H1 (cell line): ENCODE measurements at regions not wholly inside any gene's neighbourhood (a gene's known extent, or its start where the extent isn't known, plus 50 kb on each side); places are given as distances from the start of the nearest gene placed in this dataset.

Experiments used
- CTCF ChIA-PET: fragments of 300-600 bp; sonication (Branson Sonifier 250); formaldehyde crosslinking; loops from one replicate; lab custom pipeline; 2021; ENCODE audit not compliant: partially characterized antibody; lab: Charles Lee
- POLR2A ChIA-PET: fragments of 300-600 bp; sonication (Branson Sonifier 250); formaldehyde crosslinking; loops from one replicate; lab custom pipeline; 2021; ENCODE audit warnings: inconsistent platforms; ENCODE audit not compliant: partially characterized antibody; lab: Charles Lee
- DNase-seq, 2 experiments: peaks; one replicate each; pipeline versions ENCODE4 v3.0.0 to v3.0.0-alpha.2; 2010 to 2022; ENCODE audit warnings: low spot score in 2 of 2, low read depth in 1 of 2, mixed read lengths in 1 of 2
- FAIRE-seq: peaks from 2 replicates; lab custom pipeline; 2011; peaks lifted over from hg19 to GRCh38; lab: Jason Lieb, UNC
- H2AFZ ChIP-seq: 2 replicates; pipeline ENCODE4 v1.8.1; 2012; ENCODE audit warnings: low read length, inconsistent platforms
- H2AK5ac ChIP-seq: 2 replicates; pipeline ENCODE4 v1.6.1; 2013; ENCODE audit warnings: low read depth, low read length
- H2BK120ac ChIP-seq: replicated peaks from 2 replicates; pipeline ENCODE3; 2013; ENCODE audit warnings: low read depth, low read length, inconsistent platforms
- H2BK12ac ChIP-seq: 2 replicates; pipeline ENCODE4 v1.6.1; 2013; ENCODE audit warnings: low read depth, low read length
- H2BK15ac ChIP-seq: 2 replicates; pipeline ENCODE4 v1.6.1; 2013; ENCODE audit warnings: low read length
- H2BK20ac ChIP-seq: 2 replicates; pipeline ENCODE4 v1.6.1; 2013; ENCODE audit warnings: low read length
- H2BK5ac ChIP-seq: 2 replicates; pipeline ENCODE4 v1.6.1; 2013; ENCODE audit warnings: low read depth, low read length
- H3K14ac ChIP-seq: 2 replicates; pipeline ENCODE4 v1.6.1; 2013; ENCODE audit warnings: inconsistent platforms; ENCODE audit not compliant: insufficient read length
- H3K18ac ChIP-seq: 2 replicates; pipeline ENCODE4 v1.6.1; 2013; ENCODE audit warnings: low read length; ENCODE audit errors: extremely low read depth
- H3K23ac ChIP-seq: 2 replicates; pipeline ENCODE4 v1.6.1; 2013; ENCODE audit warnings: inconsistent platforms; ENCODE audit not compliant: insufficient read length
- H3K23me2 ChIP-seq: 2 replicates; pipeline ENCODE4 v1.6.1; 2013; ENCODE audit warnings: low read depth, low read length
- H3K27ac ChIP-seq: 2 replicates; pipeline ENCODE4 v1.6.1; 2011; ENCODE audit warnings: low read depth, low read length, inconsistent platforms
- H3K27me3 ChIP-seq, 4 experiments: replicated peaks in 1 of 4; 1 replicate in 1 of 4; 2 replicates in 3 of 4; pipeline versions ENCODE4 v1.6.1 to v1.8.1; 2011 to 2013; ENCODE audit warnings: low read length in 3 of 4, mild to moderate bottlenecking in 3 of 4, inconsistent platforms in 2 of 4, mixed read lengths in 2 of 4, moderate library complexity in 1 of 4; ENCODE audit not compliant: control insufficient read depth in 3 of 4, insufficient read depth in 3 of 4; ENCODE audit errors: extremely low read depth in 1 of 4
- H3K36me3 ChIP-seq, 4 experiments: 2 replicates each; pipeline versions ENCODE4 v1.6.1 to v1.8.1; 2011 to 2013; ENCODE audit warnings: mild to moderate bottlenecking in 4 of 4, low read length in 3 of 4, moderate library complexity in 2 of 4, control low read depth in 1 of 4, inconsistent platforms in 1 of 4; ENCODE audit not compliant: insufficient read depth in 4 of 4, control insufficient read depth in 2 of 4
- H3K4ac ChIP-seq: replicated peaks from 2 replicates; pipeline ENCODE3; 2013; ENCODE audit warnings: low read length, low read depth, mixed read lengths, inconsistent platforms; ENCODE audit not compliant: insufficient read length
- H3K4me1 ChIP-seq, 4 experiments: replicated peaks in 1 of 4; 1 replicate in 1 of 4; 2 replicates in 3 of 4; pipeline versions ENCODE4 v1.6.1 to v1.8.1; 2011 to 2013; ENCODE audit warnings: low read length in 3 of 4, inconsistent platforms in 2 of 4, mixed read lengths in 1 of 4; ENCODE audit not compliant: insufficient read depth in 4 of 4, control insufficient read depth in 3 of 4
- H3K4me2 ChIP-seq, 2 experiments: 2 replicates each; pipeline versions ENCODE4 v1.6.1 to v1.8.1; 2011 to 2013; ENCODE audit warnings: low read depth in 2 of 2, low read length in 2 of 2, control low read depth in 1 of 2, inconsistent platforms in 1 of 2, mild to moderate bottlenecking in 1 of 2; ENCODE audit not compliant: insufficient read depth in 1 of 2
- H3K4me3 ChIP-seq, 4 experiments: fragments of 200-600, 300-600 bp in 1 of 4; sonication (generic), shearing (Covaris generic), sonication (Bioruptor Twin) in 1 of 4; 2 replicates each; pipeline versions ENCODE4 v1.5.1 to v1.8.1; 2011 to 2016; ENCODE audit warnings: low read length in 4 of 4, low read depth in 3 of 4, control low read depth in 2 of 4, inconsistent platforms in 2 of 4, mild to moderate bottlenecking in 2 of 4, mixed read lengths in 1 of 4, moderate library complexity in 1 of 4; ENCODE audit not compliant: insufficient read depth in 2 of 4; ENCODE audit errors: extremely low read depth in 1 of 4
- H3K56ac ChIP-seq: replicated peaks from 2 replicates; pipeline ENCODE3; 2013; ENCODE audit warnings: low read depth, mild to moderate bottlenecking, mixed read lengths, low read length, inconsistent platforms; ENCODE audit not compliant: insufficient read length
- H3K79me1 ChIP-seq: 2 replicates; pipeline ENCODE4 v1.6.1; 2013; ENCODE audit warnings: low read depth, low read length, control low read depth
- H3K79me2 ChIP-seq, 2 experiments: 2 replicates each; pipeline versions ENCODE4 v1.6.1 to v1.8.1; 2012 to 2013; ENCODE audit warnings: low read length in 2 of 2, mild to moderate bottlenecking in 2 of 2, inconsistent platforms in 1 of 2; ENCODE audit not compliant: insufficient read depth in 2 of 2, control insufficient read depth in 1 of 2
- H3K9ac ChIP-seq, 4 experiments: replicated peaks in 1 of 4; 1 replicate in 1 of 4; 2 replicates in 3 of 4; pipeline versions ENCODE4 v1.6.1 to v1.8.1; 2011 to 2013; ENCODE audit warnings: low read depth in 3 of 4, low read length in 3 of 4, control low read depth in 2 of 4, mild to moderate bottlenecking in 2 of 4, moderate library complexity in 2 of 4, inconsistent platforms in 1 of 4; ENCODE audit errors: extremely low read depth in 1 of 4
- H3K9me3 ChIP-seq, 2 experiments: 2 replicates each; pipeline versions ENCODE4 v1.6.1 to v1.8.1; 2012 to 2013; ENCODE audit warnings: mild to moderate bottlenecking in 2 of 2, moderate library complexity in 2 of 2, control low read depth in 1 of 2, inconsistent platforms in 1 of 2, low read depth in 1 of 2, low read length in 1 of 2, mixed read lengths in 1 of 2; ENCODE audit not compliant: insufficient read depth in 2 of 2
- H4K20me1 ChIP-seq, 2 experiments: replicated peaks in 1 of 2; 2 replicates each; pipeline versions ENCODE3 to v1.8.1; 2011 to 2013; ENCODE audit warnings: inconsistent platforms in 2 of 2, low read length in 2 of 2, mild to moderate bottlenecking in 1 of 2; ENCODE audit not compliant: insufficient read depth in 2 of 2, control insufficient read depth in 1 of 2
- H4K5ac ChIP-seq: 2 replicates; pipeline ENCODE4 v1.6.1; 2013; ENCODE audit warnings: low read length, low read depth, mixed read lengths, inconsistent platforms; ENCODE audit not compliant: insufficient read length
- H4K8ac ChIP-seq: 2 replicates; pipeline ENCODE4 v1.8.0; 2013; ENCODE audit warnings: mild to moderate bottlenecking, moderate library complexity, low read length, inconsistent platforms; ENCODE audit not compliant: insufficient read depth; ENCODE audit errors: extremely low read depth
- H4K91ac ChIP-seq: replicated peaks from 2 replicates; pipeline ENCODE3; 2013; ENCODE audit warnings: low read length, mixed read lengths, inconsistent platforms; ENCODE audit not compliant: insufficient read length
- KDM5A ChIP-seq: fragments of 200-600 bp; IDR thresholded peaks from 2 replicates; pipeline ENCODE4 v1.7.1; 2012; ENCODE audit warnings: mild to moderate bottlenecking, low read length, inconsistent platforms, mixed read lengths
- PHF8 ChIP-seq: fragments of 200-600 bp; sonication (generic); conservative IDR thresholded peaks from 2 replicates; pipeline ENCODE4 v1.7.1; 2012; ENCODE audit warnings: low read depth, mild to moderate bottlenecking, inconsistent platforms, low read length, moderate library complexity
- SP4 ChIP-seq: IDR thresholded peaks from 2 replicates; pipeline ENCODE4 v1.6.1; 2012; ENCODE audit warnings: low read length, inconsistent platforms
- TF ChIP-seq, protein P1 (sequence below): IDR thresholded peaks from 2 replicates; pipeline ENCODE4 v1.6.1; 2012; ENCODE audit warnings: inconsistent platforms

DNA sequence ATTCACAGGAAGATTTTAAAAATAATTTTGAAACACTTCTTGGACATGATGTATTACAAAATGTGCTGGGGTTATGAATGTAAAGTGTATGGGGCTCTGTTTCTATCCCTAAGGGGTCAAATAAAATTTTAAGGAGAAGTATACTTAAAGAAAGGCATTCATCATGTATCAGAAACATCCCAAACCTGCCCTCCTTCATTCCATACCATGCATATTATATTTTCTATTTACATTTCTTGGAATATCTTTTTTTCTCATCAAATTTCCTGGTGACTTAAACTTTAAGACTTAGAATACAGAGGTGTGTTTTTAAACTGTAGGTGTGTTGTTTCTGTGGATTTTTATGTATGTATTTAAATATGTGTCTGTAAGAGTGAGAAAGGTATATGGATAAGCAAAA is 96.1 kb upstream of the ADAMTS19 start:
- no peaks in the 10 kb centered on the region for H3K23me2 ChIP-seq
- H3K79me1 ChIP-seq = no peaks in the 10 kb centered on the region
- H4K91ac ChIP-seq = no peak overlapping the region
- TF ChIP-seq PHF8 (no peak), KDM5A (no peak), SP4 (no peak)
- TF ChIP-seq, protein P1, sequence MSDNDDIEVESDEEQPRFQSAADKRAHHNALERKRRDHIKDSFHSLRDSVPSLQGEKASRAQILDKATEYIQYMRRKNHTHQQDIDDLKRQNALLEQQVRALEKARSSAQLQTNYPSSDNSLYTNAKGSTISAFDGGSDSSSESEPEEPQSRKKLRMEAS = no peak
- TF ChIP-seq, all 59 proteins: peak for 0
- H3K4ac ChIP-seq = no peak overlapping the region
- no peak overlapping the region for H2BK5ac ChIP-seq
- H3K23ac ChIP-seq = no peak overlapping the region
- no peaks in the 10 kb centered on the region for H3K36me3 ChIP-seq
- H2BK20ac ChIP-seq = no peak overlapping the region
- FAIRE-seq = no peak
- H3K27me3 ChIP-seq = no peaks in the 10 kb centered on the region
- H3K14ac ChIP-seq = no peak overlapping the region
- H2BK120ac ChIP-seq = no peak overlapping the region
- H3K9me3 ChIP-seq = no peaks in the 10 kb centered on the region; a peak in 1 of 4 replicates
- no peak overlapping the region for H3K9ac ChIP-seq
- H3K18ac ChIP-seq = no peak overlapping the region
- no peak overlapping the region for H4K5ac ChIP-seq
- ChIA-PET CTCF (interaction anchor here (0.9 to 2.3 kb wide), 3 partner anchors 14 to 96 kb away, joined by 3 to 9 read pairs (median 3); partner anchors contain the start of gene ADAMTS19), POLR2A (no interaction called here)
- H2BK12ac ChIP-seq = no peak overlapping the region
- no peaks in the 10 kb centered on the region for H4K20me1 ChIP-seq
- no peak overlapping the region for H3K4me3 ChIP-seq
- H2AFZ ChIP-seq = no peak overlapping the region
- H4K8ac ChIP-seq = no peak overlapping the region
- H3K27ac ChIP-seq = no peak overlapping the region
- no peaks in the 10 kb centered on the region for H3K79me2 ChIP-seq
- no peak overlapping the region for H2AK5ac ChIP-seq
- H2BK15ac ChIP-seq = no peak overlapping the region
- H3K4me1 ChIP-seq = no peaks in the 10 kb centered on the region
- DNase-seq = no peak
- H3K4me2 ChIP-seq = no peak overlapping the region
- H3K56ac ChIP-seq = no peak overlapping the region
